Activated CD8-positive, alpha-beta T cell treated with anti-CD3 and anti-CD28 coated beads for 36 hours (primary cell): ENCODE measurements at regions not wholly inside any gene's neighbourhood (a gene's known extent, or its start where the extent isn't known, plus 50 kb on each side); places are given as distances from the start of the nearest gene placed in this dataset.

Experiments
- ATAC-seq: fragments of 200-7000 bp; cut with Tn5 transposase; one replicate; pipeline ENCODE4 v1.10.0; 2021; ENCODE audit warnings: mild to moderate bottlenecking, moderate library complexity
- CTCF ChIA-PET: fragments of 350-600 bp; sonication (Branson Sonifier 250); formaldehyde crosslinking; loops from one replicate; lab custom pipeline; 2021; ENCODE audit warnings: antibody characterized with exemption; lab: Charles Lee
- POLR2A ChIA-PET: fragments of 350-600 bp; sonication (Branson Sonifier 250); formaldehyde crosslinking; loops from one replicate; lab custom pipeline; 2021; ENCODE audit warnings: antibody characterized with exemption; lab: Charles Lee
- DNase-seq: peaks from one replicate; pipeline ENCODE4 v3.0.0-alpha.2; 2020
- H3K27ac Mint-ChIP-seq: one replicate; pipeline ENCODE4 v1.8.0; 2021; ENCODE audit warnings: mild to moderate bottlenecking, mixed read lengths
- H3K27me3 Mint-ChIP-seq: one replicate; pipeline ENCODE4 v1.8.0; 2021; ENCODE audit warnings: mixed read lengths
- H3K36me3 Mint-ChIP-seq: one replicate; pipeline ENCODE4 v1.8.0; 2021; ENCODE audit warnings: low read depth, mixed read lengths
- H3K4me1 Mint-ChIP-seq: one replicate; pipeline ENCODE4 v1.8.0; 2021; ENCODE audit warnings: low read depth, mixed read lengths
- H3K4me3 Mint-ChIP-seq: one replicate; pipeline ENCODE4 v1.8.0; 2021; ENCODE audit warnings: mild to moderate bottlenecking, moderate library complexity, mixed read lengths
- H3K9me3 Mint-ChIP-seq: one replicate; pipeline ENCODE4 v1.8.0; 2021; ENCODE audit warnings: mixed read lengths
- CTCF ChIP-seq: fragments of 200-600 bp; IDR thresholded peaks from one replicate; pipeline ENCODE4 v1.8.0; 2022; ENCODE audit warnings: antibody characterized with exemption, mild to moderate bottlenecking
- intact Hi-C: fragments of 100-400 bp; cut with micrococcal nuclease; formaldehyde crosslinking; loops from one replicate; pipeline ENCODE4 v1.10.0; 2022

DNA sequence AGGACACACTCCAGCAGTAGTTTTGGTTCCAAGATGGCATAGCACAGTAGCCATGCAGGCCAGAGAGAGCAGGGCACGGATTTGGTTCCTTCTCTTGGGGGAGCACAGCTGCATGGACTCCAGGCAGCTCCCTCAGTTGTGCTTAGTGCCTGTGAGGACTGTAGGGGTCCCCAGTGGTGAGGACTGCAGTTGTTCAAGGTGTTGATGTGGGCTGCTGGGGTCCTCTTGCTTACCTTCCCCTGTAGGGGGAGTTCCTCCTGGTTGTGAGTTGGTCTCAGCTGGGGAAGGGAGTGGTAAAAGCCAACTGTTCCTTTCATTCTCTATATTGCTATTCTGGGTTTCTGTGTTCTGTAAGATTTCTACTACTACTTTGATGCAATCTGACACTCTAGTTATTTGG lies 606.5 kb downstream of the MAGEB5 start:
- H3K4me1 Mint-ChIP-seq: no peaks in the 10 kb centered on the region
- no peak overlapping the region for H3K27ac Mint-ChIP-seq
- no peaks in the 10 kb centered on the region for H3K36me3 Mint-ChIP-seq
- H3K9me3 Mint-ChIP-seq: peaks cover 3% of the 10 kb centered on the region
- intact Hi-C loops: no loop called here
- no peak for DNase-seq
- TF ChIP-seq CTCF: no peak
- ATAC-seq: no peak
- no peaks in the 10 kb centered on the region for H3K27me3 Mint-ChIP-seq
- CTCF ChIA-PET: no interaction called here
- no peak overlapping the region for H3K4me3 Mint-ChIP-seq
- POLR2A ChIA-PET: no interaction called here

DNA sequence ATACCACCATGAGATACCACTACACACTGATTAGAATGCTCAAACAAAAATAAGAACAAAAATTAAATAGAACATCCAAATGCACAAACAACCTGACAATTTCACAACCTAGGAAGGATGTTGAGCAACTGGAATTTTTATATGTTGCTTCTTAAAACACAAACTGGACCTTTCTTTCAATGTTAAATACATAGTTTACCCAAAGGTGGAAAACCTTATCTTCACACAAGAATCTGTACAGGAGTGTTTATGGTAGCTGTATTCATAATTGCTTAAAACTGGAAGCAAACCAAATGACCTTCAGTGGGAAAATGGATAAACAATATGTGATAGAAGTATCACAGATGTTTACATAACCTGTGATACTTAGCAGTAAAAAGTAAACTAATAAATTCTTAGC lies 573.8 kb downstream of the MAGEB5 start:
- Mint-ChIP-seq H3K27ac (no peak overlapping the region), H3K4me3 (no peak overlapping the region), H3K36me3 (no peaks in the 10 kb centered on the region), H3K4me1 (no peaks in the 10 kb centered on the region), H3K9me3 (peaks cover 1% of the 10 kb centered on the region), H3K27me3 (no peaks in the 10 kb centered on the region)
- intact Hi-C loops: loop anchor here (10.0 kb wide), 1 partner anchor 395 kb away; no protein-coding TSS in a partner anchor
- no peak for TF ChIP-seq CTCF
- ChIA-PET POLR2A (no interaction called here), CTCF (no interaction called here)
- ATAC-seq (no peak), DNase-seq (no peak)

DNA sequence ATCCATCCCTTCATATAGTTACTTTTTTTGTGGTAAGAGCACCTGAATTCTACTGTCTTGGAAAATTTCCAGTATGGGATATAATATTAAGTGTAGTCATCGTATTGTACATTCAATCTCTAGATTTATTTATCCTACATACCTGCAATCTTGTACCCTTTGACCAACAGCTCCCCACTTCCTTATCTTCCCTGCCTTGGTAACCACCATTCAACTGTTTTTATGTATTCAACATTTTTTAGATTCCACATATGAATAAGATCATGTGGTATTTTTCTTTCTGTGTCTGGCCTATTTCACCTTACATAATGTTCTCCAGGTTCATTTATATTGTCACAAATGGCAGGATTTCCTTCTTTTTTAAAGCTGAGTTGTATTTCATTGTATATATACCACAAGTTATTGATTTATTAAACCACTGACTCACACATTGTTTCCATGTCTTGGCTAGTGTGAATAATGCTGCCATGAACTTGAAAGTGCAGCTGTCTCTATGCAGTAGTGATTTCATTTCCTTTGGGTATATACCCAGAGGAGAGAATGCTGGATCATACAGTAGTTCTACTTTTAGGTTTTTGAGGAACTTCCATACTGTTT lies 572.5 kb downstream of the MAGEB5 start:
- no peaks in the 10 kb centered on the region for H3K27me3 Mint-ChIP-seq
- no peak overlapping the region for H3K4me3 Mint-ChIP-seq
- no peak overlapping the region for H3K27ac Mint-ChIP-seq
- peaks cover 1% of the 10 kb centered on the region for H3K9me3 Mint-ChIP-seq
- ChIA-PET CTCF (no interaction called here), POLR2A (no interaction called here)
- intact Hi-C loops: loop anchor here (10.0 kb wide), 1 partner anchor 396 kb away; no protein-coding TSS in a partner anchor
- H3K4me1 Mint-ChIP-seq: no peaks in the 10 kb centered on the region
- no peak for TF ChIP-seq CTCF
- DNase-seq (no peak), ATAC-seq (no peak)
- H3K36me3 Mint-ChIP-seq: no peaks in the 10 kb centered on the region

- Mint-ChIP-seq H3K4me1 (no peaks in the 10 kb centered on the region), H3K4me3 (no peak overlapping the region), H3K27me3 (no peaks in the 10 kb centered on the region), H3K9me3 (peaks cover under 1% of the 10 kb centered on the region), H3K27ac (no peak overlapping the region), H3K36me3 (no peaks in the 10 kb centered on the region)
- POLR2A ChIA-PET: no interaction called here
- intact Hi-C loops: loop anchor here (10.0 kb wide), 1 partner anchor 401 kb away; no protein-coding TSS in a partner anchor
- no peak for ATAC-seq
- no peak for TF ChIP-seq CTCF
- CTCF ChIA-PET: no interaction called here
- peak; percentile 8 for DNase-seq
Observed at GRCh38 chrX:26783512-26784225, 567.7 kb downstream of the MAGEB5 start.

DNA sequence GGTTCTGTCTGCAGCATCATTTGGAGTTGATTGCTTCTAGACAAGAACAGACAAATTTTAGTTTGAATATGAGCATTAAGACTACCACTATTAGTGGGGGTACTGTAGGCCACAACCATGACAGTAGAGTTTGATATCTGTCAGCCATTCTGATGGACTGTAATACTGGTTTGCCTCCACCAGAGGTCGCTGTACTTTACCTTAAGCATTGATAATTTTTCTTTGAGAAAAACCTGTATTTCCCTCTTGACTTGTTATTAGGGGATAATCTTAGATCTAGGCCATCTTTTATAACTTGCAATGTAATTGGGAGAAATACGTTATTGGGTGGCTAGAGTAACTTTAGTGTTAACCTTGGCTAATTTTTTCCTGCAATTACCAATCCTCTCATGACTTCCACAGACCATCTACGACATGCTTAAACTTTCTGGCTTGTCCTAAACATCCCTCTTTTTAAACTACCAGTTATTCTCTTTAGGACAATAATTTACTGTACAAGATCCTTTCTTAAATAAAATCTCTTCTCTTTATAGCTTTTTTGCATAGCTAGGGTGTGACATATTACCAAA lies 562.4 kb downstream of the MAGEB5 start:
- ChIA-PET POLR2A (no interaction called here), CTCF (no interaction called here)
- ATAC-seq: no peak
- peak; percentile 3 for DNase-seq
- H3K27ac Mint-ChIP-seq: no peak overlapping the region
- intact Hi-C loops: no loop called here
- no peak overlapping the region for H3K4me3 Mint-ChIP-seq
- H3K9me3 Mint-ChIP-seq: peaks cover 4% of the 10 kb centered on the region
- no peak for TF ChIP-seq CTCF
- H3K27me3 Mint-ChIP-seq: no peaks in the 10 kb centered on the region
- no peaks in the 10 kb centered on the region for H3K36me3 Mint-ChIP-seq
- H3K4me1 Mint-ChIP-seq: no peaks in the 10 kb centered on the region
